ENCODE measurements at regions not wholly inside any gene's neighbourhood (a gene's known extent, or its start where the extent isn't known, plus 50 kb on each side); places are given as distances from the start of the nearest gene placed in this dataset.

DNA sequence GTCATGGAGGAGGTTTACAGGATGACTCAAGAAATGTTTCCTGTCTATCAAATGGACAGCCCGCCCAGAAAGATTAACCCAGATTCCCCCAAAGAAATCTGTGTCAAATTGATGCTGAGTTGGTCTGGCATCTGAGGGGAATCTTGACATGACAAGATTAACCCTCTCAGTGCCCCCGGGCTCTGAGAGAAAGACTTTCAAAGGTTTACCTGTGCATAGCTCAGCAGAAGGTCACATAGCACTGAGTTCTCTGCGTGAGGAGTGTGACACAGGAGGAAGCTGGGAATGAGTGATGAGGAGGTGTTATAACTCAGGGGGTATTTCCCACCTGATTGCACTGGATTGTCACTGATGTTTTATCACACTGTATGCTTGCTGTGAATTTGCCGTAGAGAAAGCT lies 601.2 kb downstream of the DHX35 start:
- Histone ChIP-seq H3K4me3 (ENCODE audit: low read depth, low read length) (no peak overlapping the region), H3K36me3 (ENCODE audit: control insufficient read depth in 2 of 2, insufficient read depth in 1 of 2, low read length in 2 of 2) (no peaks in the 10 kb centered on the region), H3K27ac (ENCODE audit: extremely low read depth, low read depth, low read length) (no peak overlapping the region), H3K4me1 (ENCODE audit: control insufficient read depth, insufficient read depth, low read length) (no peaks in the 10 kb centered on the region), H3K9me3 (ENCODE audit: control insufficient read depth, insufficient read depth, low read depth, low read length) (no peaks in the 10 kb centered on the region)
- ChIA-PET POLR2A (no interaction called here), CTCF (no interaction called here)
- no peak for TF ChIP-seq ZNF561 (tag by site-specific recombination; IDR thresholded peaks at IDR 0.05; ENCODE audit: borderline replicate concordance)
- no peak for TF ChIP-seq IKZF3 (tag by site-specific recombination; IDR thresholded peaks at IDR 0.05)

GRCh38 chr20:39554341-39554740 lies 592.2 kb downstream of the DHX35 start:
- Histone ChIP-seq H3K9me3 (ENCODE audit: control insufficient read depth, insufficient read depth, low read depth, low read length) (no peaks in the 10 kb centered on the region), H3K4me1 (ENCODE audit: control insufficient read depth, insufficient read depth, low read length) (no peaks in the 10 kb centered on the region), H3K36me3 (ENCODE audit: control insufficient read depth in 2 of 2, insufficient read depth in 1 of 2, low read length in 2 of 2) (no peaks in the 10 kb centered on the region), H3K27ac (ENCODE audit: extremely low read depth, low read depth, low read length) (no peak overlapping the region), H3K4me3 (ENCODE audit: low read depth, low read length) (no peak overlapping the region)
- CTCF ChIA-PET, result interaction anchor here (0.7 kb wide), 1 partner anchor 307 kb away, joined by 4 read pairs; no protein-coding TSS in a partner anchor
- no peak for TF ChIP-seq ZNF433 (tag by site-specific recombination; IDR thresholded peaks at IDR 0.05; ENCODE audit: low read depth)
- TF ChIP-seq, protein P1, sequence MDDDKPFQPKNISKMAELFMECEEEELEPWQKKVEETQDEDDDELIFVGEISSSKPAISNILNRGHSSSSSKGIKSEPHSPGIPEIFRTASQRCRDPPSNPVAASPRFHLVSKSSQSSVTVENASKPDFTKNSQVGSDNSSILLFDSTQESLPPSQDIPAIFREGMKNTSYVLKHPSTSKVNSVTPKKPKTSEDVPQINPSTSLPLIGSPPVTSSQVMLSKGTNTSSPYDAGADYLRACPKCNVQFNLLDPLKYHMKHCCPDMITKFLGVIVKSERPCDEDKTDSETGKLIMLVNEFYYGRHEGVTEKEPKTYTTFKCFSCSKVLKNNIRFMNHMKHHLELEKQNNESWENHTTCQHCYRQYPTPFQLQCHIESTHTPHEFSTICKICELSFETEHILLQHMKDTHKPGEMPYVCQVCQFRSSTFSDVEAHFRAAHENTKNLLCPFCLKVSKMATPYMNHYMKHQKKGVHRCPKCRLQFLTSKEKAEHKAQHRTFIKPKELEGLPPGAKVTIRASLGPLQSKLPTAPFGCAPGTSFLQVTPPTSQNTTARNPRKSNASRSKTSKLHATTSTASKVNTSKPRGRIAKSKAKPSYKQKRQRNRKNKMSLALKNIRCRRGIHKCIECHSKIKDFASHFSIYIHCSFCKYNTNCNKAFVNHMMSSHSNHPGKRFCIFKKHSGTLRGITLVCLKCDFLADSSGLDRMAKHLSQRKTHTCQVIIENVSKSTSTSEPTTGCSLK (tag by site-specific recombination; IDR thresholded peaks at IDR 0.05), result no peak
- POLR2A ChIA-PET, result no interaction called here

DNA sequence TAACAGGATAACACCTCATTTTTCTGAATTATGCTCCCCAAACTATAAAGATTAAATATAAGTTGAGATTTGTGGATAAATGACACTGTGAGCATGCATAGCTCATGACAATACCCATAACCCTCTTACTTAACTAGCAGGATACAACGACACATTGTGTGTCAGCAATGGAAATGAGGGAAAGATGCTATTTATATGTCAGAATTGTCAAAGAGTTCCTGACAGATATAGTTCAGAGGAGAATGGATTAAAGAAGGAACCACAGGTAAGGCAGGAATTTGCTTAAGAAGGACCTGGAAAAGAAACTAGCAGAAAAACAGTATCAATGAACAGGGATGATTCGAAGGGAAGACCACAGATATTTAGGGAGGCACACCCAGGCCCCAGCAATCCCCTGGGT lies 591.0 kb downstream of the DHX35 start:
- Histone ChIP-seq H3K36me3 (ENCODE audit: control insufficient read depth in 2 of 2, insufficient read depth in 1 of 2, low read length in 2 of 2) (no peaks in the 10 kb centered on the region), H3K9me3 (ENCODE audit: control insufficient read depth, insufficient read depth, low read depth, low read length) (no peaks in the 10 kb centered on the region), H3K4me3 (ENCODE audit: low read depth, low read length) (no peak overlapping the region), H3K4me1 (ENCODE audit: control insufficient read depth, insufficient read depth, low read length) (no peaks in the 10 kb centered on the region), H3K27ac (ENCODE audit: extremely low read depth, low read depth, low read length) (no peak overlapping the region)
- POLR2A ChIA-PET, result no interaction called here
- no peak for TF ChIP-seq ZNF560 (tag by site-specific recombination; IDR thresholded peaks at IDR 0.05; ENCODE audit: borderline replicate concordance)
- TF ChIP-seq ZSCAN23 (tag by site-specific recombination; IDR thresholded peaks at IDR 0.05), result no peak
- no peak for TF ChIP-seq ZNF37A (tag by site-specific recombination; IDR thresholded peaks at IDR 0.05)
- no peak for TF ChIP-seq SP7 (tag by site-specific recombination; IDR thresholded peaks at IDR 0.05)
- no peak for TF ChIP-seq ZNF629 (tag by site-specific recombination; IDR thresholded peaks at IDR 0.05)
- no peak for TF ChIP-seq ZNF596 (tag by site-specific recombination; IDR thresholded peaks at IDR 0.05)
- no peak for TF ChIP-seq ZNF391 (tag by site-specific recombination; IDR thresholded peaks at IDR 0.05; ENCODE audit: borderline replicate concordance, low read depth)
- TF ChIP-seq, protein P2, sequence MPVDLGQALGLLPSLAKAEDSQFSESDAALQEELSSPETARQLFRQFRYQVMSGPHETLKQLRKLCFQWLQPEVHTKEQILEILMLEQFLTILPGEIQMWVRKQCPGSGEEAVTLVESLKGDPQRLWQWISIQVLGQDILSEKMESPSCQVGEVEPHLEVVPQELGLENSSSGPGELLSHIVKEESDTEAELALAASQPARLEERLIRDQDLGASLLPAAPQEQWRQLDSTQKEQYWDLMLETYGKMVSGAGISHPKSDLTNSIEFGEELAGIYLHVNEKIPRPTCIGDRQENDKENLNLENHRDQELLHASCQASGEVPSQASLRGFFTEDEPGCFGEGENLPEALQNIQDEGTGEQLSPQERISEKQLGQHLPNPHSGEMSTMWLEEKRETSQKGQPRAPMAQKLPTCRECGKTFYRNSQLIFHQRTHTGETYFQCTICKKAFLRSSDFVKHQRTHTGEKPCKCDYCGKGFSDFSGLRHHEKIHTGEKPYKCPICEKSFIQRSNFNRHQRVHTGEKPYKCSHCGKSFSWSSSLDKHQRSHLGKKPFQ (tag by site-specific recombination; IDR thresholded peaks at IDR 0.05), result no peak
- CTCF ChIA-PET, result no interaction called here

- Histone ChIP-seq H3K27ac (ENCODE audit: extremely low read depth, low read depth, low read length) (no peak overlapping the region), H3K4me1 (ENCODE audit: control insufficient read depth, insufficient read depth, low read length) (no peaks in the 10 kb centered on the region), H3K9me3 (ENCODE audit: control insufficient read depth, insufficient read depth, low read depth, low read length) (no peaks in the 10 kb centered on the region), H3K36me3 (ENCODE audit: control insufficient read depth in 2 of 2, insufficient read depth in 1 of 2, low read length in 2 of 2) (no peaks in the 10 kb centered on the region), H3K4me3 (ENCODE audit: low read depth, low read length) (no peak overlapping the region)
- ChIA-PET CTCF (no interaction called here), POLR2A (no interaction called here)
- no peak for TF ChIP-seq WT1 (tag by site-specific recombination; IDR thresholded peaks at IDR 0.05)
- no peak for TF ChIP-seq ZNF239 (tag by site-specific recombination; IDR thresholded peaks at IDR 0.05)
- no peak for TF ChIP-seq ZNF214 (tag by site-specific recombination; IDR thresholded peaks at IDR 0.05; ENCODE audit: borderline replicate concordance)
- TF ChIP-seq MYNN (tag by site-specific recombination; IDR thresholded peaks at IDR 0.05; ENCODE audit: borderline replicate concordance), result no peak
- no peak for TF ChIP-seq ZXDB (tag by site-specific recombination; IDR thresholded peaks at IDR 0.05)
- TF ChIP-seq, protein P3, sequence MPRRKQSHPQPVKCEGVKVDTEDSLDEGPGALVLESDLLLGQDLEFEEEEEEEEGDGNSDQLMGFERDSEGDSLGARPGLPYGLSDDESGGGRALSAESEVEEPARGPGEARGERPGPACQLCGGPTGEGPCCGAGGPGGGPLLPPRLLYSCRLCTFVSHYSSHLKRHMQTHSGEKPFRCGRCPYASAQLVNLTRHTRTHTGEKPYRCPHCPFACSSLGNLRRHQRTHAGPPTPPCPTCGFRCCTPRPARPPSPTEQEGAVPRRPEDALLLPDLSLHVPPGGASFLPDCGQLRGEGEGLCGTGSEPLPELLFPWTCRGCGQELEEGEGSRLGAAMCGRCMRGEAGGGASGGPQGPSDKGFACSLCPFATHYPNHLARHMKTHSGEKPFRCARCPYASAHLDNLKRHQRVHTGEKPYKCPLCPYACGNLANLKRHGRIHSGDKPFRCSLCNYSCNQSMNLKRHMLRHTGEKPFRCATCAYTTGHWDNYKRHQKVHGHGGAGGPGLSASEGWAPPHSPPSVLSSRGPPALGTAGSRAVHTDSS (tag by site-specific recombination; IDR thresholded peaks at IDR 0.05), result no peak
- TF ChIP-seq SETDB1 (IDR thresholded peaks at IDR 0.05; ENCODE audit: insufficient read length, low read length), result no peak
- TF ChIP-seq OSR2 (tag by site-specific recombination; IDR thresholded peaks at IDR 0.05), result no peak
- no peak for TF ChIP-seq KLF16 (tag by site-specific recombination; IDR thresholded peaks at IDR 0.05)
- no peak for TF ChIP-seq ZSCAN30 (tag by site-specific recombination; IDR thresholded peaks at IDR 0.05)
- TF ChIP-seq BCL11B (tag by site-specific recombination; IDR thresholded peaks at IDR 0.05; ENCODE audit: low read depth), result no peak
- no peak for TF ChIP-seq ELK4 (IDR thresholded peaks at IDR 0.05; ENCODE audit: borderline replicate concordance, low read depth, low read length)
- no peak for TF ChIP-seq ZBTB8A (tag by site-specific recombination; IDR thresholded peaks at IDR 0.05)
Measured at GRCh38 chr20:39549733-39550132, 587.6 kb downstream of the DHX35 start.

Data from HEK293 (cell line).